ENCODE measurements at regions not wholly inside any gene's neighbourhood (a gene's known extent, or its start where the extent isn't known, plus 50 kb on each side); places are given as distances from the start of the nearest gene placed in this dataset.

GRCh38 chr10:31752170-31752569 is 176.5 kb downstream of the ARHGAP12 start:
- TF ChIP-seq, protein P1, sequence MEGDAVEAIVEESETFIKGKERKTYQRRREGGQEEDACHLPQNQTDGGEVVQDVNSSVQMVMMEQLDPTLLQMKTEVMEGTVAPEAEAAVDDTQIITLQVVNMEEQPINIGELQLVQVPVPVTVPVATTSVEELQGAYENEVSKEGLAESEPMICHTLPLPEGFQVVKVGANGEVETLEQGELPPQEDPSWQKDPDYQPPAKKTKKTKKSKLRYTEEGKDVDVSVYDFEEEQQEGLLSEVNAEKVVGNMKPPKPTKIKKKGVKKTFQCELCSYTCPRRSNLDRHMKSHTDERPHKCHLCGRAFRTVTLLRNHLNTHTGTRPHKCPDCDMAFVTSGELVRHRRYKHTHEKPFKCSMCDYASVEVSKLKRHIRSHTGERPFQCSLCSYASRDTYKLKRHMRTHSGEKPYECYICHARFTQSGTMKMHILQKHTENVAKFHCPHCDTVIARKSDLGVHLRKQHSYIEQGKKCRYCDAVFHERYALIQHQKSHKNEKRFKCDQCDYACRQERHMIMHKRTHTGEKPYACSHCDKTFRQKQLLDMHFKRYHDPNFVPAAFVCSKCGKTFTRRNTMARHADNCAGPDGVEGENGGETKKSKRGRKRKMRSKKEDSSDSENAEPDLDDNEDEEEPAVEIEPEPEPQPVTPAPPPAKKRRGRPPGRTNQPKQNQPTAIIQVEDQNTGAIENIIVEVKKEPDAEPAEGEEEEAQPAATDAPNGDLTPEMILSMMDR (IDR thresholded peaks at IDR 0.05) = no peak
- TF ChIP-seq POLR2A (IDR thresholded peaks at IDR 0.05) = no peak

Measured in body of pancreas (tissue), 4 donors.